HepG2 (cell line): ENCODE measurements at regions not wholly inside any gene's neighbourhood (a gene's known extent, or its start where the extent isn't known, plus 50 kb on each side); places are given as distances from the start of the nearest gene placed in this dataset.

ENCODE experiments used
- ATAC-seq: fragments of 200-7000 bp; cut with Tn5 transposase; 3 replicates; pipeline ENCODE4 v1.9.1; 2020; ENCODE audit warnings: mild to moderate bottlenecking, moderate library complexity
- BruUV-seq: library from RNA; stranded (reverse); fragments of 400-500 nt; replicated peaks from 2 replicates; lab custom pipeline; 2021; lab: Mats Ljungman, UMichigan
- CTCF ChIA-PET: fragments of 300-600 bp; formaldehyde crosslinking; extraction: SDS; loops from one replicate; lab custom pipeline; 2021; ENCODE audit warnings: low total read pairs, inconsistent platforms, low intra/inter-chr PET ratio; lab: Yijun Ruan, JAX
- POLR2A ChIA-PET: fragments of 350-600 bp; sonication (Branson Sonifier 250); formaldehyde crosslinking; loops from one replicate; lab custom pipeline; 2020; ENCODE audit warnings: antibody characterized with exemption, inconsistent platforms; lab: Yijun Ruan, JAX
- DNase-seq: peaks from one replicate; pipeline ENCODE4 v3.0.0-alpha.2; 2015; ENCODE audit warnings: low spot score
- FAIRE-seq: peaks from 3 replicates; lab custom pipeline; 2011; peaks lifted over from hg19 to GRCh38; lab: Jason Lieb, UNC
- H2AFZ ChIP-seq: one replicate; pipeline ENCODE4 v1.6.1; 2011; ENCODE audit warnings: low read length, inconsistent platforms
- H3K27ac ChIP-seq: fragments of 300-600 bp; 3 replicates; pipeline ENCODE4 v1.8.0; 2011; ENCODE audit warnings: mixed run types, mild to moderate bottlenecking, mixed read lengths, low read length, inconsistent platforms; ENCODE audit not compliant: insufficient read depth; ENCODE audit errors: extremely low read length
- H3K27me3 ChIP-seq, 2 experiments: fragments of 200-600 bp in 1 of 2; 2 replicates in 1 of 2; 3 replicates in 1 of 2; pipeline versions ENCODE4 v1.6.0 to v1.8.0; 2011; ENCODE audit warnings: low read length in 2 of 2, mild to moderate bottlenecking in 2 of 2, moderate library complexity in 2 of 2, inconsistent platforms in 1 of 2; ENCODE audit not compliant: insufficient read depth in 2 of 2, control insufficient read depth in 1 of 2
- H3K36me3 ChIP-seq, 2 experiments: fragments of 200-600 bp in 1 of 2; replicated peaks in 1 of 2; 2 replicates in 1 of 2; 3 replicates in 1 of 2; pipeline versions ENCODE4 v1.5.1 to v1.8.0; 2011; ENCODE audit warnings: low read length in 2 of 2, inconsistent platforms in 1 of 2; ENCODE audit not compliant: insufficient read depth in 2 of 2, control insufficient read depth in 1 of 2
- H3K4me1 ChIP-seq: 2 replicates; pipeline ENCODE4 v1.5.1; 2012; ENCODE audit warnings: low read length, inconsistent platforms; ENCODE audit not compliant: insufficient read depth
- H3K4me2 ChIP-seq: 2 replicates; pipeline ENCODE4 v1.6.0; 2011; ENCODE audit warnings: low read depth, low read length, inconsistent platforms
- H3K4me3 ChIP-seq, 3 experiments: fragments of 200-600 bp in 1 of 3; sonication (generic), shearing (Covaris generic) in 1 of 3; replicated peaks in 1 of 3; 2 replicates each; pipeline ENCODE4 v1.5.1; 2011 to 2016; ENCODE audit warnings: low read length in 3 of 3, inconsistent platforms in 2 of 3, low read depth in 2 of 3, mild to moderate bottlenecking in 2 of 3, control low read depth in 1 of 3, mixed read lengths in 1 of 3; ENCODE audit not compliant: insufficient read depth in 1 of 3
- H3K79me2 ChIP-seq: one replicate; pipeline ENCODE4 v1.6.1; 2011; ENCODE audit warnings: low read length, inconsistent platforms; ENCODE audit not compliant: insufficient read depth
- H3K9ac ChIP-seq: 2 replicates; pipeline ENCODE4 v1.6.0; 2011; ENCODE audit warnings: mild to moderate bottlenecking, low read depth, low read length, inconsistent platforms; ENCODE audit not compliant: insufficient read depth
- H3K9me3 ChIP-seq: 2 replicates; pipeline ENCODE4 v1.5.1; 2012; ENCODE audit warnings: mild to moderate bottlenecking, low read length
- H4K20me1 ChIP-seq: 2 replicates; pipeline ENCODE4 v1.6.0; 2011; ENCODE audit warnings: inconsistent platforms, mild to moderate bottlenecking, low read length, moderate library complexity; ENCODE audit not compliant: insufficient read depth
- BRD4 ChIP-seq: sonication (generic); formaldehyde crosslinking; IDR thresholded peaks from 2 replicates; pipeline ENCODE4 v1.4.0; 2020; ENCODE audit warnings: missing genetic modification reagents
- CEBPG ChIP-seq: IDR thresholded peaks from 2 replicates; pipeline ENCODE4 v1.6.1; 2016
- FOXJ3 ChIP-seq: sonication (generic); formaldehyde crosslinking; IDR thresholded peaks from 2 replicates; pipeline ENCODE4 v1.4.0; 2020; ENCODE audit warnings: missing genetic modification reagents, mild to moderate bottlenecking, borderline replicate concordance
- HOXA9 ChIP-seq: sonication (generic); formaldehyde crosslinking; IDR thresholded peaks from 2 replicates; pipeline ENCODE4 v1.8.1; 2022; ENCODE audit warnings: missing genetic modification reagents, mild to moderate bottlenecking, moderate library complexity, borderline replicate concordance
- LBX2 ChIP-seq: sonication (generic); formaldehyde crosslinking; IDR thresholded peaks from 2 replicates; pipeline ENCODE4 v1.5.0; 2020; ENCODE audit warnings: missing genetic modification reagents, mild to moderate bottlenecking, borderline replicate concordance
- MAX ChIP-seq: IDR thresholded peaks from 2 replicates; pipeline ENCODE4 v1.6.1; 2012; ENCODE audit warnings: inconsistent platforms
- PAXIP1 ChIP-seq: sonication (generic); formaldehyde crosslinking; conservative IDR thresholded peaks from 2 replicates; pipeline ENCODE4 v1.4.0; 2020; ENCODE audit warnings: mild to moderate bottlenecking, missing genetic modification reagents, moderate library complexity
- RBM22 ChIP-seq: fragments of 200-400 bp; formaldehyde crosslinking; optimal IDR thresholded peaks from 2 replicates; pipeline ENCODE3; 2017; ENCODE audit warnings: mild to moderate bottlenecking, low read length, moderate library complexity
- SKIL ChIP-seq: sonication (generic); formaldehyde crosslinking; IDR thresholded peaks from 2 replicates; pipeline ENCODE4 v1.8.0; 2022; ENCODE audit warnings: missing genetic modification reagents, mild to moderate bottlenecking, moderate library complexity, borderline replicate concordance
- SOX13 ChIP-seq, 3 experiments: fragments of 450-650 bp in 1 of 3; sonication (generic) in 1 of 3; formaldehyde crosslinking in 1 of 3; IDR thresholded peaks in 2 of 3; conservative IDR thresholded peaks in 1 of 3; 2 replicates each; pipeline versions ENCODE4 v1.5.0 to v1.6.1; 2016 to 2020; ENCODE audit warnings: antibody characterized with exemption in 1 of 3, mild to moderate bottlenecking in 1 of 3, missing compliant biosample characterization in 1 of 3, missing genetic modification reagents in 1 of 3, moderate library complexity in 1 of 3
- STAT5B ChIP-seq: sonication (generic); formaldehyde crosslinking; IDR thresholded peaks from 2 replicates; pipeline ENCODE4 v1.4.0; 2020; ENCODE audit warnings: missing genetic modification reagents
- ZMAT5 ChIP-seq: sonication (generic); formaldehyde crosslinking; IDR thresholded peaks from 2 replicates; pipeline ENCODE4 v1.5.0; 2020; ENCODE audit warnings: mild to moderate bottlenecking, low read depth, missing genetic modification reagents, borderline replicate concordance
- ZNF292 ChIP-seq: sonication (generic); formaldehyde crosslinking; IDR thresholded peaks from 2 replicates; pipeline ENCODE4 v1.8.1; 2022; ENCODE audit warnings: mild to moderate bottlenecking, low read depth, missing genetic modification reagents, borderline replicate concordance
- ZNF382 ChIP-seq: sonication (generic); formaldehyde crosslinking; IDR thresholded peaks from 2 replicates; pipeline ENCODE4 v1.5.0; 2020; ENCODE audit warnings: missing genetic modification reagents, mild to moderate bottlenecking, borderline replicate concordance
- WGBS: methylation state at CpG from one replicate; pipeline ENCODE4 v1.1.6; 2017; ENCODE audit warnings: low lambda C conversion rate; 5-methylcytosine and 5-hydroxymethylcytosine counted together
- in situ Hi-C: cut with HindIII; loops from 2 replicates; pipeline ENCODE4 v1.10.0; 2017; ENCODE audit warnings: low pct_unique_long_range_greater_than_20kb; ENCODE audit not compliant: extremely low pct_ligation_motif_present
- intact Hi-C: fragments of 100-400 bp; cut with micrococcal nuclease; formaldehyde crosslinking; loops from one replicate; pipeline ENCODE4 v1.10.0; 2022; ENCODE audit not compliant: unreplicated experiment

- TF ChIP-seq SKIL (CRISPR knock-in tag) (no peak), BRD4 (CRISPR knock-in tag) (no peak), HOXA9 (CRISPR knock-in tag) (no peak)
These were observed 100.6 kb downstream of the LUZP4 start (continued) for GRCh38 chrX:115390078-115390477.

GRCh38 chrX:115392031-115392430 lies 102.5 kb downstream of the LUZP4 start:
- no TSS peak for BruUV-seq
- ATAC-seq = peak; percentile 63
- Histone ChIP-seq H3K27ac (no peak overlapping the region), H4K20me1 (no peaks in the 10 kb centered on the region), H3K4me1 (peaks cover 46% of the 10 kb centered on the region), H3K36me3 (no peaks in the 10 kb centered on the region), H3K9me3 (no peaks in the 10 kb centered on the region), H3K27me3 (no peaks in the 10 kb centered on the region), H3K4me2 (peak overlapping the region; percentile 7; the same call in 1 of the 2 replicates), H2AFZ (no peak overlapping the region), H3K79me2 (no peaks in the 10 kb centered on the region), H3K4me3 (no peak overlapping the region), H3K9ac (no peak overlapping the region)
- FAIRE-seq = no peak
- DNase-seq = peak; percentile 27
- in situ Hi-C loops (no loop called here), intact Hi-C loops (loop anchor here (10.0 kb wide), 1 partner anchor 103 kb away; no protein-coding TSS in a partner anchor)
- ChIA-PET POLR2A (no interaction called here), CTCF (no interaction called here)
- 0% methylated on average over 2 of the region's 2 CpGs for WGBS
- TF ChIP-seq STAT5B (CRISPR knock-in tag) = no peak
- no peak for TF ChIP-seq MAX
- 0 out of 2 replicates have a peak, but pooled peaks have one; percentile 37 for TF ChIP-seq PAXIP1 (CRISPR knock-in tag)
- no peak for TF ChIP-seq RBM22
- no peak for TF ChIP-seq LBX2
- TF ChIP-seq ZMAT5 (CRISPR knock-in tag) = no peak
- TF ChIP-seq CEBPG = peak; percentile 72
- TF ChIP-seq ZNF382 (CRISPR knock-in tag) = no peak
- no peak for TF ChIP-seq SOX13 (IDR thresholded peaks at IDR 0.05)
- peak in 1 of 2 experiments; percentile 49; a peak in 1 of 4 replicates for TF ChIP-seq SOX13 (CRISPR knock-in tag; conservative IDR thresholded peaks at IDR 0.05 in 1 of 2, IDR thresholded peaks at IDR 0.05 in 1 of 2)
- no peak for TF ChIP-seq ZNF292 (CRISPR knock-in tag)
- 0 out of 2 replicates have a peak, but pooled peaks have one; percentile 17 for TF ChIP-seq FOXJ3
